G401.6 (cell line): ENCODE measurements at regions not wholly inside any gene's neighbourhood (a gene's known extent, or its start where the extent isn't known, plus 50 kb on each side); places are given as distances from the start of the nearest gene placed in this dataset.

Experiments used
- FAIRE-seq: peaks from 2 replicates; lab custom pipeline; 2012; peaks lifted over from hg19 to GRCh38; lab: Jason Lieb, UNC

DNA sequence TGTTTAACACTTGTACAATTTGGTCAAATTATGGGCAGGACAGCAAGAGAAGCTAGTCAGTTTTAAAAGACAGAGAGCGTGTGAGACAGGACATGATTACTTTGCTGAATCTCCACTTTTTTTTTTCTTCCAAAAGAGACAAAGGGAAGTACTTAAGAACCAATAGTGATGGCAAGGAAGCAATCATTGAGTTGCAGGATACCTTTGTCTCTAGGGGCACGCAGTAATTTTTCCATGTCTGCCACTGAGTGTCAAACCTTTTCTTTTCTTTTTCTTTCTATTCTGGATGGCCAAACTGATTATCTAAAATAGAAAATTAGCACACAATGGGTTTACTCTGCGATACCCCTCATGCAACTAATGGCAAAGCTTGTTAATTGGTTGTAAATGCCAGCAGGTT lies 533.0 kb downstream of the PLCL1 start:
- no peak for FAIRE-seq

DNA sequence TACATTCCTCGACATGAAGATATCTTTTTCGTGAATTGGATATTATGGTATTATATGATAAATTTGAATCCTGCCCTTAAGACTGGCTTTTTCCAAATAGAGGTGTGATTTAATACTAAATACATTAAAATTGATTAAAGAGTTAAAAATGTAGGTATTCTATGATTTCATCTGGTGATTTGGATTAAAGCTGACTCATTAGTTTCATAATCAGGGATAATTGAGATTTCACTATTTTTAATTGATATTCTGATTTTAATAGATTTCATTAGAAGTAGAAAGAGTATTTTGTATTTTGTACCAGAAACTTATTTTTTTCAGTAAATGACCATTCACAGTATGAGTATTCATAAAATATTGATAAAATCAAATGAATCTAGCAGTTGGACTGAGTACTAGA lies 524.1 kb downstream of the PLCL1 start:
- no peak for FAIRE-seq

DNA sequence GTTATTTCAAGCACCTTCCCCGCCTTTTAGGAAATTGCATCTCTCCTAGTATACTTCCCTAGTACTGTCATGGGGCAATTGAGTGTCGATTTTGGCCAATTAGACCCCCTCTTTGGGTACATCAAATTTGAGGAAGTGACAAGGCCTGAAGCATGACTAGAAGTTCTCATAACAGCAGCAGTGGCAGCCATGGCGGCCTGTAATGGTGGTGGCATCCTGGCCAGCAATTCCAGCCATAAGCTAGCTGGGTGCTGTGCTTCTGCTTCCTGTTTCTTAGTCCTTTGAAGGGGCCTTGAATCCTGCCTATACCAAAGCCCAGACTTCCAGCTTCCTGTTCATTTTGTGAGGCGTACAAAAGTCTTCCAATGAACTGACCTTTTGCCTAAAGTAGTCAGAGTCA lies 523.1 kb downstream of the PLCL1 start:
- FAIRE-seq: no peak

DNA sequence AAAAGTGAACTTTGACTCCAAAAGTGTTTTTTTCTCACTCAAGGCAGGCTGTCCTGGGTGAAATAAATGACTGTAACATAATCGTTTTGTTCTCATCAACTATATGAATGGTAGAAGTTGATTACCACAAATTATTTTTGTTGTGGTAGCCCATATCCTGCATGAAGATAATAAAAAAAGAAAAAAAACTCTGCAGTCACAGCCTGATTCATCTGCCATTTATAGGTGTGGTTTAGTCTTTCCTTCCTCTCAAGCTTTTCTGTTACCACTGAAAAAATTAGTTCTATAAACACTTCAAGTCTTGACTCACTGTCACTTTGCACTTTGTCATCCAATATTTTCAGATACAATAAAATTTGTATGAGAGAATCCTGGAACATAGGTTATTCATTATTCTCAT lies 522.0 kb downstream of the PLCL1 start:
- FAIRE-seq: no peak

DNA sequence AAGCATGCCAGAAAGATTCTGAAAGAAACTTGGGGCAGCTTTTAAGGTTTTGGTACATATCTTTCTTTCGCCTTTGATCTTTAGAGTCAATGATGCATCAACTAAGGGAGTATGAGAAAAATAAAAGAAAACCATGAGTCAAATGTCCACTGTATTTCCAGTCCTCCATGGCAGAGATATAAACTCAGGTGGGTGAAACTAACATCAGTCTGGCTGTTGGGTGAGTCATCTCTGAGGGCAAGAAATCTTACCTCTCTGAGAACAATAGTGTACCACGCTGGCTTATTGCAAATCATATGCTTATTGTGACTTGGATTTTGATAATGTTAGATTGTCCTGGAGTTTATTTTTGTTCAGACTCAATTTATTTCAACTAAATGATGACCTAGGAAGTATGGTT lies 521.0 kb downstream of the PLCL1 start:
- FAIRE-seq: no peak

DNA sequence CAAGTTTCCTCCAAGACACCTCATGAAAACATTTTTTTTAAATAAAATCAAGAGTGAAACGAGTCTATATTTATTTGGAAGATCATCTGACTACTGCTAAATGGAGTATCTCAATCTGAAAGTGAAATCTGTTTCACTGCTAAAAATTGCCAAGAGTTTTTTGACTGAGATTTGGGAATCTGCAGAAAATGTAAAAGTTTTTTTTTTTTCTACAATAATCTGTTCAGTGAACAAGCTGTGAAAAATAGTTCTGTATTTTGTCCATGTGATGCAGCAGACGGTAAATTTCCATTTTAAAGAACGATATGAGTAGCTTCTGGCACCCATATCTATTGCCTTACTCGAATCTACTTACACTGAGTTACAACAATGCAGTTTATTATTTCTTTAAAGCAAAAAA lies 519.7 kb downstream of the PLCL1 start:
- no peak for FAIRE-seq

DNA sequence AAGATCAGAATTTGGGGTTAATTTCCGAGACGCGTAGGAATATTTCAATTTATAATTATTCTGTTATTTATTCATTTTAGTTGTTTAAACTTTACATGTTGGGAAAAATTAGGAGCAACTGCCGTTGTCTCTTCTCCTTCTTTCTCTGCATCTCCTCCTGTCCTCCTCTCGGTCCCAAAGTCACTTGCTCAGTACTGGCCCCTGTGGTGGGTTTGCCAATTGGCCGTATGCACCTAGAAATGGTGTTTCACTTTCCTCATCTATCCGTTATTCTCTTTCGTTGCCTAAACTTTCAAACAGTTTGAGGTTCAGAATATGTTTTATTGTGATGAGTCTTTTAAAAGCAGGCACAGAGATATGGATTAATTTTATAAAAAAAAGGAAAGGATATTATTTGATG lies 517.9 kb downstream of the PLCL1 start:
- no peak for FAIRE-seq

DNA sequence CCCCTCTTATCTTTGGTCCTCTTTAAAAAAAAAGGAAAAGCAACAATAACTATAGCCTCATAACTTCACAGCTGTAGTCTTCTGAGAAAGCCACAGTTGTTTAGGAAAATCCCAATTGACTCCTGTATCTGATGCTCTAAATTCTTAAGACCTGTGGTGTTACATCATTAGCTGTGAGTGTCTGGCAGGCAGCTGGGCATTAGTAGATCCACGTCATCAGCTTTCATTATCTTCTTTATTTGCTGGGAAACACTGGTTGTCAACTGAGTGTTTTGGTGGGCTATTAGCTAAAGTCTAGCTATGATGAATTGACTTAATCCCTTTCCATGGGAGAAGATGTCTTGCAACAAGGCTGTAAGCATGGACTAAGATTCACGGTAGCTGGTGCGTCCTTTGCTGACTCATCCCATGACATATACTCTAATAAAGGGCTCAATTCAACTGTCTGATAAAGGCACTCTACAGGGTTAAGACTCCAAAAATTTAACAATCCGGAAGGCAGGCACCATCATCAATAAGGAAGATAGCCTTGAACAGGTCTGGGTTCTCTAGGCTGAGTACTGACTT lies 517.2 kb downstream of the PLCL1 start:
- no peak for FAIRE-seq

DNA sequence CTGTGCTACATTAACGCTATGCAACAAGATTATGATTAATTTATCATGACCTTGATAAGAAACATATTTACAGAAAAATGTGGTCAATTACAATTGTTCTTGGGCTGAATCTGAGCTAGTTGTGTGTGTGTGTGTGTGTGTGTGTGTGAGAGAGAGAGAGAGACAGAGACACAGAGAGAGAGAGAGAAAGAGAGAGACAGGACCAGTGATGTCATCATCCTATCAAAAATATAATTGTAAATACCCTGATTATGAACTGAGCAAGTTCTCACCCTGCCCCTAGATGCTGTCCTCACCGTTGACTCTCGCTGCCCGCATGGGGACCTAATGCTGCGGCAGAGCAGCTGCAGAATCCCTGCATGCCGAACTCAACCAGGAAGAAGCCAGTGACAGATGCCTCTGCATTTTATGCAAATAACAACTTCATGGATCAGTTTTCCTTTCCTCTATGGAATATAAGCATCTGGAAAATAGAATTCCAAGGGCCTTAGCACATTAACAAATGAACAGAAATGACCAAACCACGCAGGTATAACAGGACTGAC lies 512.5 kb downstream of the PLCL1 start:
- no peak for FAIRE-seq

DNA sequence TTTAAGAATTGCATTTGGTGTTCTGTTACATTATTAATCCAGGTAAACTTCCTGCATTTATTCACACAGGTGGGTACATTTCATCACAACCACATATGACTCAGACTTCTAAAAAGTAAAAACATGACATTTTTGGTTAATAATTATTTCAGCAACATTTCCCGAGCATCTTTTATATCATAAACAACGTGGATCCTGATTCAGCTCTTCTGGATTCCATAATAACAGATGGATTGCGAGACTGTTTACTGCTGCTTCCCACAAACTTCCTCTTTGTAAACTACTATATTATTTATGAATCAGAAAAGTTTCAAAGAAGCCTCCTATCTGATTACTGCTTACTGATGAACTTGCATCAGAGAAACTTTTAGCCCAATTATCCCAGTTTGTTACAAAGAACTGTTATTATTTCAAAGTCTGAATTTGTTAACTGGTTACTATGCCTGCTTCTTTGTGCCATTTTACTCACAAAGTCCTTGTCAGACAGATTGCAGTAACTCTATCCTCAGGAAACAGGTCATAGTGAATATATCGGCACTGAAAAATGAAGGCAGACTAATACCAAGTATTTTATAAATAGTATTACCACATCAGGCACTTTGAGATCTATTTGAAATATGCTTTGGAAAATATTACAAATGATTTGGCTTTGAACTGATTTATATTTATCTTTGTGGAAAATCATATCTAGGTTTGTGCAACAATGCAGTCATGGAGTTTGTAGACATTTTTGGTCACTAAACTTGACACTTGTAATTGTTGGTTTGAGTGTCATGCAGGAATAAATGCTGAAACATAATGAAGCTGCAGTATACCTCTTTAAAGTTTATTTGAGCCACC lies 511.6 kb downstream of the PLCL1 start:
- no peak for FAIRE-seq

DNA sequence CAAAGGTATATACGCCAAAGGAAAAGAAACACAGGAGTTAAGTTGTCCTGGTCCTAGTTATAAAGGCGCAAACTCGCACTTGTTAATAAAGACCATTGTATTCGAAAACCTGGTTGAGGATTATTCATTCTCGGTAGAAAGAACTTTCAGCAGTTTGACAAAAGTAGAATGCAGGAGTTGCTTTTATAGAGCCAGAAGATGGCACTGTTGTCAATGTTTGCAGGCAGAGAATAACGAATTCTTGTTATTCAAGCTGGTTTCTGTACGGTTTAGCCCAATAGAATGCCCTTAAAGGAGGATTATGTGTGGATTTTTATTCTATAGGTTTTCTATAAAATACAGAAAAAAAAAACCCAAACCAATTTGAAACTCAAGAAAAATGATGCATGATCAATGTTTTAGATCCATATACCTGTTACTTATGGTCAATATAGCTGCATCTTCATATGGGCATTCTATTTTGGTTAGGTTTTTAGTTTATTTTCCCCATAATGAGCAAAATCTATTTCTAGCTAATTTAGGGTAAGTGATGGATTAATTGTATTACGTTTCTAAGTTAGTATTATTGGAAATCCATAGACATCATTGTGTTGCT lies 510.3 kb downstream of the PLCL1 start:
- FAIRE-seq: peak; percentile 28

DNA sequence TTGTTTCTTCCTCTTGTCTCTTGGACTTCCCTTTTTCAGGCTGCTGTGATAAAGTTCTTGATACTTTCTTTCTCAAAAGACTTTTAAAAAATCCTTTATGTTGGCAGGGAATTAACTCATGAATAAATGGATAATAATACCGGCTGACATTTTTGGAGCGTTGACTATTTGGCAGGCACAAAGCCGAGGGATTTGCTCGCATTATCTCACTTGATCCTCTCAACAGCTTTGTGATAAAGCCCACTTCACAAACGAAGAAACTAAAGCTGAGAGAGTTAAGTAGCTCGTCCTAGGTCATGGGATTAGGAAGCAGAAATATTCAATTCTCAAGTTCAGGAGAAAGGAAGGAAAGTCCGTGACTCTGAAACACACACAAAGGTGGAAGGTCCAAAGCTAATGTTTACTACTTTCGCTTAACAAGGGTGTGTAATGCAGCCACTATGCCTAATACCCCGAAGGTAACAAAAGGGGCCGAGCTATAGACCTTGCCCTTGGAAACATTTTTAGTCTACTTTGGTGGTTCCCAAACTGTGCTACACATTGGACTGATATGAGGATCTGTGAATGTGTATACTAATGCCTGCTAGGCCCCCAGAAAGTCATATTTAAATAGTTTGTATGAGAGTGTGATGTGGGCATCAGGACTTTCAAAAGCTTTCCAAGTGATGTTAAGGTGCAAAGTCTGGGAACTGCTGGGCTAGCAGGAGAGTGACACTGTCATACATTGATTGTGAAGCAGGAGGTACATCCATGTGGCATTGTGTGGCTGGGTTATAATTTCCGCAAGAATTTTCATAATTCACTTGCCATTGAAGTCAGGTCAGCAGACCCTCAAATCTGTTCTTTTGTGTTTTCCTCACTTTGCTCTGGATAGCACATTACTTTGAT lies 508.4 kb downstream of the PLCL1 start:
- FAIRE-seq: no peak

DNA sequence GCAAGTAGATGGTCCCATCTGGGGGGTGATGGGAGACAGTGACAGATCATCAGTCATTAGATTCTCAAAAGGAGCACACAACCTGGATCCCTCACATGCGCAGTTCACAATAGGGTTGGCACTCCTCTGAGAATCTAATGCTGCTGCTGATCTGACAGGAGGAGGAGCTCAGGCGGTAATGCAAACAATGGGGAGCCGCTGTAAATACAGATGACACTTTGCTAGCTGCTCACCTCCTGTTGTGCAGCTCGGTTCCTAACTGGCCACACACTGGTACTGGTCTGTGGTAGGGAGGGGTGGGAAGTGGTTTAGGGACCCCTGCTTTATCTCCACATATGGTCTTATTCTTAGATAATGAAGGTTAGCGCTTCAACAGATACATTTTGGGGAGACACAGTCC lies 506.6 kb downstream of the PLCL1 start:
- no peak for FAIRE-seq

DNA sequence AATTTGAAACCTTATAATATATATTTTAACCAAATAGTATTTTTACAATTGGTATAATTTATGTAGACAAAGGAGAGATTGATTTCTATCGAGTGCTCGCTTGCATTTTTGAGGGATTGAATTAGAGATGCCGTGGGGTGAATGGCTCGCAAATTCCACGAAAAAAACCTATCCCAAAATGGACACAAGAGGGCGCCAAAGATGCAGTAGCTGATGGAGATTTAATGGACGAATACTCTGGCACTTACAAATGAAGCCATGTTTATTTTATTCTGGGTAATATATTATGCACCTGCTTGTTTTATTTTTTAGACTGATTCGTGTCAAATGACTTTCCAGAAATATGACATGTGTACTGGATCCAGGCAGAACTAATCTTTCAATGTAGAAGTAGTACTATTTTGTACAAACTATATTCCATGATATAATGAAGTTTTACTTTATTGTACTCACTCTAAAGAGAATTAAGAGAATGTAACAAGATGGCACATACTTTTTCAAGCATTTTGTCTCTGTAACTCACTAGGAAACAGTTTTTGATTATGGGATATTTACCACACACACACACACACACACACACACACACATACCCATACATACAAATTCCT lies 505.4 kb downstream of the PLCL1 start:
- peak; percentile 88 for FAIRE-seq

DNA sequence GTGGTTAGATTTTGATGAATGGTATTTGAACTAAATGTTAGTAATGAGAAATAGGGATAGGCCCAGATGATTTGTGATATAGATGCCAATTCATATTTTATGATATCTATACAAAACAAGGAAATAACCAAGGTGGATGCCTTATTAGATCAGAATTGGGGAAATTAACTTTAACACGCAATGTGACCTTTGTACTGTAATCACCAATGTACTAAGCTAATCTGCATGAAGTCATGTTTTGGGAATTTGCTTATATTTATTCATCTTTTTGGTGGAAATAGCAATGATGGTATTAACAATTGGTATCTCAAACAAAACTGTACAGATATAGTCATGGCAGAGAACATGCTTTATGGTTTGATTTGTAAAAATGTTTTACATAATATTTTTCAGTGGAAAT lies 504.7 kb downstream of the PLCL1 start:
- no peak for FAIRE-seq

DNA sequence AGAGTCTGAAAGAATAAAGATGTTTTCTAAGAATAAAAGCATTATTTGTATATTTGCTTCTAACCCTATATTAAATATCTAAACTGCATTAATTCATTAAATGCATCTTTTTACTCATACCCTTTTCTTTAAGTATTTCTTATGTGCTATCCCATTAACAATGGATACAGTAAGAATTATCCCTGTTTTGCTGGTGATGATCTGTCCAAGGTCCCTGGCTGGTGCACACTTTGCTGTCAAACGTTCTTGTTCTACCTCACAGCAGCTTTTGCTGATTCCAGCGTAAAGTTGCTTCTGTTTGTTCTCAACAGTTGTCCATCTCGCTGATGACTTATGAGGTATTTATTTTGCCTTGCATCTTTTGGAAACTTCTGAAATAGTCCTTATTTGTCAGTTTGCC lies 504.0 kb downstream of the PLCL1 start:
- FAIRE-seq: no peak

DNA sequence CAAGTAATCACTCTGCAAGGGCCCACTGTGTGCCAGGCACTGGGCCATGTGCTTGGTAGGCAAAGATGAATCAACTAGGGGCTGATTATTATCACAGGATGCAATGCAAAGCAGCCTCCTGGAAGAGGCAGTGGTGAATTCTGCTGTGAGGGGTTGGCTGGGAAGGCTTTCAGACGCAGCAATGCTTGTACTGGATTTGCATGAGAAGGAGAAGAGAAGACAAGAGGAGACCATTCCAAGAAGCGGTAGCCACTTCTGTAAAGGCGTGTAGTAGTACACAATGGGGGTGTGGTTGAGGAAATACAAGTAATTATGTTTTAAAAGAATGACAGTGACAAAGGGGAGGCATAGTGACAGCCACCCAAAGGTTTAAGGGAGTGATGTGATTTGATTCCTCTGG lies 502.7 kb downstream of the PLCL1 start:
- no peak for FAIRE-seq

DNA sequence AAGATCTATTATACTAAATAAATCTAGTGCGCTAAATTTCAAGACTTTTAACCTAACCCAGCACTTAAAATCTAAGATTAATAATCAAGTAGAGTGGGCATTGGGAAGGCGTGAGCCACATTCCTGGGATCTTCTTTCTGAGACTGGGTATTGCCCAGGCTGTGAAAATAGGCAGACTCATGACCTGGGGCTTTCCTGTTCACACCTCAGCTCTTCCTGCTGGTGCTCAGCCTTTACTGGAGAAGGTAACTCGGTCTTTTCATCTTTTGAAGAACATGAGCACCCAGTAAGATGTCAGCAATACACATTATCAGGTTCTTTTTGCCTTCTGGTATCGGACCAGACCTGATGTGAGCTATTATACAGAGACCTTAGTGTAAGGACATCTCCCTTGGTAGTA lies 500.5 kb downstream of the PLCL1 start:
- no peak for FAIRE-seq

DNA sequence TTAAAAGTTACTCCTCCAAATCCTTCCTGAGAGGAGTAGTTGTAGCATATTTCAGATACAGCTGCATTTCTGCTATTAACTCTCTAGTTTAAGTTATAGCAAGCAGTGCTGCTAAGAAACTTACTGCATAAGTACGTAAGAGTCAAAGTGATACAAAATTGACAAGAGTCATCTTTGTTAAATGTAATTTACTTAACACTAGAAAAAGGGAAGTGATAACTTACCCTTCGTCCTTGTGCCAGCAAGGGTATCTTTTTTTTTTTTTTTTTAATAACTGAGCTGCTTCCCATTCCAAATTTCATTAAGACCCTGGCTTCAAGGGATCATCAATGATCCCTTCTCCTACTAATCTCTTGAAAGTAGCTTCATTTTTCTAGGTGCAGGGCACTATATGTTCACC lies 493.0 kb downstream of the PLCL1 start:
- no peak for FAIRE-seq

DNA sequence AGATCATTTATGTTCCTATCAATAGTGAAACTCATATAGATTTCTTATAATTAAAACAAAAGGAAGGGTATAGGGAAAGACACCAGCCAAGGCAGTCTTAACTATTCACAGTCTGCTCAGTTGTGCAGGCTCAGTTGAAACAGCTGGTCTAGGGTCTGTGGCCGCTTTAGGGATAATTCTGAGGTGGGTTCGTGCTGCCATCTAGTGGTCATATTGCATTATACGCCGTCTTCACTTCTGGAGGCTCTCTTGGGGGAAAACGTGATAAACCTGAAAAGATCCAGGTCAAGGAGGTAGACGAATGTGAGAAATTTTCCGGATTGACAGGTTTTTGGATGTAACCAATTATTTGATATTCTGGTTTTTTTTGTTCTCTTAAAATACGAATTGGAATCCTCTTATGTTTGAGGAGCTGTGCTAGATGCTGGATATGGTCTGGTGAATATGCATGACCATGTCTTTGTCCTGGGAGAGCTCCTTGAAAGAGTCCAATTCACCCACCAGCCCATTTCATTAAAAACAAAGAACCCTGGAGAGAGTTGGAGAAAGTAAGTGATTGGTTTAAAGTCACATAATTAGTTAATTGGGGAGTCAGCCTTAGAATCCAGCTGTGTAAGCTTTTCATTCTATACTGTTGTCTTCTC lies 492.4 kb downstream of the PLCL1 start:
- FAIRE-seq: peak; percentile 41

DNA sequence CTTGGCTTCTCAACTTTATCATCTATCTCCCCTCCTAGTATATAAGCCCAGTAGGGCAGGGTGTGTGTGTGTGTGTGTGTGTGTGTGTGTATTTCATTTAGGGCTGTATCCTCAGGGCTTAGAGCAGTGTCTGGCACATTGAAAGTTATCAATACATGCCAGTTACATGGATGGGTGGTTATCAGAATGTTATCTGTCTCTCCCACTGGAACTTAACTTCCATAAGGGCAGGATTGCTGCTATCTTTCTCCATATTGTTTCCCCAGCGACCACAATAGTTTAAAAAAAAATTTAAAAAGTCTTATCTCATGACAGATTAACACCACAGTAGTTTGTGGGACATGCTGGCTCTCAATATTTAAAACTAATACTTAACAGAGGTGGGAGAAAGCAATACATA lies 488.9 kb downstream of the PLCL1 start:
- FAIRE-seq: no peak

DNA sequence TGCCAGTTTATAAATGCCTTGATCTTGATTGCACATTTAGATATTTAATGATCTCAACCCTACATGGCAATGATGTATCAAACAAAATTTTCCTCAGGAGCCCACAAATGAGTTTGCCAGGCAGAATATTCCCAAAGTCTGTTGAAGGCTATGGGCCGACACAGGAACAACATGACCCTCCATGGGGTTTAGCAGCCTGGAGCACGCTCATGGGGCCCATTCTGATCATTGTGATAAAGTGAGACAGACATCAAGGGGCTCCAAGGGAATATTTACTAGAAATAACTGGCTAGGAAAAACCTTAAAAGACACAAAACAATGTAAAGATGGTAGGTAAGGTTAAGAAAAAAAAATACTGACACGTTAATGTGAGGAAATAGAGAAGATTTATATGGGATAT lies 485.4 kb downstream of the PLCL1 start:
- no peak for FAIRE-seq
